Mesodermal cell (in vitro differentiated cells): ENCODE measurements at regions not wholly inside any gene's neighbourhood (a gene's known extent, or its start where the extent isn't known, plus 50 kb on each side); places are given as distances from the start of the nearest gene placed in this dataset.

ENCODE experiments used
- H3K27ac ChIP-seq: 2 replicates; pipeline ENCODE4 v1.7.0; 2013; ENCODE audit warnings: mild to moderate bottlenecking, low read depth, low read length, moderate library complexity; ENCODE audit not compliant: severe bottlenecking
- H3K36me3 ChIP-seq: 2 replicates; pipeline ENCODE4 v1.7.1; 2013; ENCODE audit warnings: mild to moderate bottlenecking, low read length, moderate library complexity; ENCODE audit not compliant: control insufficient read depth, insufficient read depth
- H3K4me1 ChIP-seq: one replicate; pipeline ENCODE4 v1.7.1; 2013; ENCODE audit warnings: mild to moderate bottlenecking, low read length; ENCODE audit not compliant: insufficient read depth, control insufficient read depth, poor library complexity, severe bottlenecking
- H3K4me3 ChIP-seq: 2 replicates; pipeline ENCODE4 v1.7.0; 2013; ENCODE audit warnings: low read length, control low read depth, mild to moderate bottlenecking; ENCODE audit not compliant: insufficient read depth, poor library complexity, severe bottlenecking; ENCODE audit errors: extremely low read depth
- H3K9me3 ChIP-seq: 2 replicates; pipeline ENCODE4 v1.7.1; 2013; ENCODE audit warnings: mild to moderate bottlenecking, low read length, moderate library complexity; ENCODE audit not compliant: control insufficient read depth
- WGBS, 2 experiments: methylation state at CpG; one replicate each; pipeline ENCODE4 v1.1.5; 2013; ENCODE audit warnings: missing lambda C conversion rate in 2 of 2; ENCODE audit not compliant: insufficient coverage in 2 of 2; 5-methylcytosine and 5-hydroxymethylcytosine counted together

DNA sequence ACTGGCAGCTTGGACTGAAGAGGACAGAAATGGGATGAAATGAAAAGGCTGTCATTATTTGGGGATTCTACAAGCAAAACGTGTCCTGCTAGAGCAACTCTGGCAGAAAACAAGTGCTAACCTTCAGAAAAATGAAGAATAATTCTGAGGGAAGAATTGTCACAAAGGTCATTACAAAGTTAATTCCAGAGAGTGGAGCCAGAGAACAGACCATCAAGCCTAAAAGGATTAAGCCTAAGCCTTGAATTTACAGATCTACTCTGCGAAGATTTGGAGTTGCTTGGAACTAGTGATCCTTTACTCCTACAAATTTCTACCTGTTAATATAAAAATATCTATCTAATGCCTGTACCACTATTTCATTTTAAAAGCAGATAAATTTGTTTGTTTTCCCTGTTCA, 1077.3 kb upstream of the CNTN5 start:
- Histone ChIP-seq H3K9me3 (no peaks in the 10 kb centered on the region), H3K4me1 (no peaks in the 10 kb centered on the region), H3K4me3 (no peak overlapping the region), H3K27ac (no peak overlapping the region), H3K36me3 (no peaks in the 10 kb centered on the region)
- 90 to 100% methylated on average over 1 to 2 of the region's 2 CpGs for WGBS, 2 experiments

DNA sequence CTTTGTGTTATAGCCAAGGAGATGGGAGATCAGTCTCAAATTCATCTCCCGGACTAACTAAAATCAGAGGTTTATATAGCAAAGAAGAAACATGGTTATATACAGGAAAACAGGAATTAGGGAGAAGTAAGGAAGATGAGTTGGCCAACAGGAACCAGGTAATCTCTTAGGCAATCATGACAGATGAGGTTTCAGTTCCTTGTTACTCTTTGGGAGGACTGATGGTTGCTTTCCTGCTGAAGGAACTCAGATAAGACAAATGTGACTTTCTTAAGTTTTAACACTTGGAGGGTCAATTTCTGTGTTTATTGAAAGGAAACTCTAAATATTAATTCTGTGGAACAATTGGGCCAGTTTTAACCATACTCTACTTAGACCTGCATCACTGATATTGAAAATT, 1072.0 kb upstream of the CNTN5 start:
- no CpG with 5 or more reads among the region's 1 CpG for WGBS, 2 experiments
- Histone ChIP-seq H3K9me3 (no peaks in the 10 kb centered on the region), H3K36me3 (no peaks in the 10 kb centered on the region), H3K4me3 (no peak overlapping the region), H3K27ac (no peak overlapping the region), H3K4me1 (no peaks in the 10 kb centered on the region)

DNA sequence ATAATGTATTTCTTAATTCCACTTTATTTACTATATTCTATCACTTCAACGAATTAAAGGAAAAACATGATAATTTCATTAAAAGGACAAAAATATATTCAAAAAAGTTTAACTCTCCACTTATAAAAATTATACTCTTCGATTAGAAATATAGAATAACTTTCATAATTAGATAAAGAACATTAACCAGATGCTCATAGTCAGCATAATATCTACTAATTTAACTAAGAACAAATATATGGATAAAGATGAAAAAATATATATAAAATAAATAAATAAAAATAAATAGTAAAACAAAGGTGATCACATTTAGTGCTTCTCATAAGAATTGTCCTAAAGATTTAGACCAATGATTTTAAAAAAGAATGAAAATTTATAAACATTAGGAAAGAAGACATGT, 1065.2 kb upstream of the CNTN5 start:
- no CpG with 5 or more reads among the region's 2 CpGs for WGBS, 2 experiments
- Histone ChIP-seq H3K9me3 (no peaks in the 10 kb centered on the region), H3K4me1 (no peaks in the 10 kb centered on the region), H3K4me3 (no peak overlapping the region), H3K36me3 (no peaks in the 10 kb centered on the region), H3K27ac (no peak overlapping the region)

GRCh38 chr11:97956904-97957303, 1063.8 kb upstream of the CNTN5 start:
- H3K27ac ChIP-seq, result no peak overlapping the region
- no peak overlapping the region for H3K4me3 ChIP-seq
- WGBS, 2 experiments, result no CpG with 5 or more reads among the region's 2 CpGs
- no peaks in the 10 kb centered on the region for H3K36me3 ChIP-seq
- no peaks in the 10 kb centered on the region for H3K4me1 ChIP-seq
- no peaks in the 10 kb centered on the region for H3K9me3 ChIP-seq

GRCh38 chr11:97961431-97961830, 1059.3 kb upstream of the CNTN5 start:
- Histone ChIP-seq H3K9me3 (peaks cover 5% of the 10 kb centered on the region), H3K36me3 (no peaks in the 10 kb centered on the region), H3K4me3 (no peak overlapping the region), H3K27ac (no peak overlapping the region), H3K4me1 (peaks cover 28% of the 10 kb centered on the region)
- WGBS, 2 experiments, result 100% methylated on average over 1 of the region's 4 CpGs; no CpG with 5 or more reads in 1 of the 2 experiments

DNA sequence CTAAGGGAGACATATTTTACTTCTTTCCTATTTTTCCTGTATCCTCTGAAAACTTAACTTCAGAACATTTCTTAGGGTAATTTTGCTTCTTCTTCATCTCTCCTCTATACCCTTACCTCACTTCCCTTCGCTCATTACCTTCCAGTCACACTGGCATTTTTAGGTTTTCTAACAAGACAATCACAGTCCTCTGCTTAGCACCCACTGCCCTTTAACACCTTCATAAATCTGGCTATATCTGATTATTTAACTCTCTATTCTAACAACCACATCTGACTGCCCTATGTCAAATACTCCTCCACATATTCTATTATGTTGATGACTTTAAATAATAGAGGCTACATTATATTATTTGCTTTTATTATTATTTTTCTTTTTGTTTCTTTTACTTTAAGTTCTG, 1058.0 kb upstream of the CNTN5 start:
- H3K36me3 ChIP-seq, result no peaks in the 10 kb centered on the region
- H3K9me3 ChIP-seq, result peaks cover 5% of the 10 kb centered on the region
- no peak overlapping the region for H3K4me3 ChIP-seq
- peaks cover 28% of the 10 kb centered on the region for H3K4me1 ChIP-seq
- H3K27ac ChIP-seq, result no peak overlapping the region
- WGBS, 2 experiments, result 33 to 36% methylated on average over 1 of the region's 1 CpG

GRCh38 chr11:97963528-97964331, 1057.0 kb upstream of the CNTN5 start:
- peaks cover 28% of the 10 kb centered on the region for H3K4me1 ChIP-seq
- no peak overlapping the region for H3K4me3 ChIP-seq
- 75 to 93% methylated on average over 4 to 5 of the region's 8 CpGs for WGBS, 2 experiments
- peak overlapping the region; percentile 89 for H3K27ac ChIP-seq
- H3K36me3 ChIP-seq, result no peaks in the 10 kb centered on the region
- H3K9me3 ChIP-seq, result peaks cover 5% of the 10 kb centered on the region

DNA sequence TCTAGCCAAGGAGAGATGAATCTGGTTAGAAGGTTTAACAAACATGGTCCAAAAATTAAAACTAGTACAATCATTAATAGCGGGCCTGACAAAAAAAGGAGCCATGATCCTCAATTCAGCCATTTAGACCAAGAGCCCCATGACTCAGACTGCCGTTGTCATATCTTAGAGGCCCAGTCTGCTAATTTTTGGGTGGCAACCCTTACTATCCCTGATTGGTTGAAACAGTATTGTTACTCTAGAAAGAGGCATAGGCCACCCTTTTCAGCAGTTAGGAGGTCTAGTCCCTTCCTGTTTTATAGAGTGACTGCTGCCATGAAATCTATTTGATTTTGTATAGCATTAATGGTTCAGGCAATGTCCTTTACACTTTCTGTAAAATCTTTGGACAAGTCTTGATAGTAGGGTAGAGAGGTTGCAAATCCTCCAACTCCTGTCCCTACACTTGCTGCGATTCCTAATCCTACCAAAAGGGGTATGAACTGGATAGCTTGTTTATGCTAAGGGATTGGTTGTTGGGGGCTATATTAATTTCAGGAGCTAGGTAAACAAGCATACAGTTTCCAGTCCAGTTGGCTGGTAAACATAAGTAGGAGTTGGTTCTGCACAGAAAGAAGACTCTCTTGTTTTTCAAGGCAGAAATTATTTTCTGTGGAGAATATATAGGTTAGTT, 1056.3 kb upstream of the CNTN5 start:
- no peak overlapping the region for H3K4me3 ChIP-seq
- WGBS, 2 experiments, result 83 to 100% methylated on average over 1 of the region's 3 CpGs
- H3K4me1 ChIP-seq, result peaks cover 28% of the 10 kb centered on the region
- H3K27ac ChIP-seq, result peak overlapping the region; percentile 89
- no peaks in the 10 kb centered on the region for H3K36me3 ChIP-seq
- peaks cover 5% of the 10 kb centered on the region for H3K9me3 ChIP-seq

- H3K4me1 ChIP-seq, result peaks cover 28% of the 10 kb centered on the region
- H3K27ac ChIP-seq, result peak overlapping the region; percentile 65
- H3K36me3 ChIP-seq, result no peaks in the 10 kb centered on the region
- WGBS, 2 experiments, result no CpG with 5 or more reads among the region's 1 CpG
- H3K9me3 ChIP-seq, result peaks cover 5% of the 10 kb centered on the region
- no peak overlapping the region for H3K4me3 ChIP-seq
Measured at GRCh38 chr11:97965849-97966646, 1054.7 kb upstream of the CNTN5 start.

DNA sequence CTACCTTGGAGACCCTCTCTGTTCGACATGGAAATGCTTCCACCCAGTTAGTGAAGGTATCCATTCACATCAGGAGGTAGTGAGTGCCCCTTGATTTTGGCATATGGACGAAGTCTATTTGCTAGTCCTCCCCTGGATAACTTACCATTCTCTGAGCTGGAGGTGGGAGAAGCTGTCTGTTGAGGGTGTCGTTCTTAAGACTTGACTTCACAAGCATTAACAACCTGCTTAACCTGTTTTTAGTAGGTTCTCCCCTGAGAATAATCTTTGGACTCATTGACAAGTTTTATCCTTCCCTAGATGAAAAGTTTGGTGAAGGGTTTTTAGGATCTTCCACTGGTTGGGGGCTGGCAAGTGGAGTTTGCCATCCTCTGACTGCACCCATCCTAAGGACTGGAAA, 1053.8 kb upstream of the CNTN5 start:
- H3K4me1 ChIP-seq, result peaks cover 28% of the 10 kb centered on the region
- no peak overlapping the region for H3K27ac ChIP-seq
- H3K9me3 ChIP-seq, result peaks cover 5% of the 10 kb centered on the region
- H3K4me3 ChIP-seq, result no peak overlapping the region
- no peaks in the 10 kb centered on the region for H3K36me3 ChIP-seq
- 100% methylated on average over 1 of the region's 3 CpGs; no CpG with 5 or more reads in 1 of the 2 experiments for WGBS, 2 experiments
